ENCODE measurements at regions not wholly inside any gene's neighbourhood (a gene's known extent, or its start where the extent isn't known, plus 50 kb on each side); places are given as distances from the start of the nearest gene placed in this dataset.

DNA sequence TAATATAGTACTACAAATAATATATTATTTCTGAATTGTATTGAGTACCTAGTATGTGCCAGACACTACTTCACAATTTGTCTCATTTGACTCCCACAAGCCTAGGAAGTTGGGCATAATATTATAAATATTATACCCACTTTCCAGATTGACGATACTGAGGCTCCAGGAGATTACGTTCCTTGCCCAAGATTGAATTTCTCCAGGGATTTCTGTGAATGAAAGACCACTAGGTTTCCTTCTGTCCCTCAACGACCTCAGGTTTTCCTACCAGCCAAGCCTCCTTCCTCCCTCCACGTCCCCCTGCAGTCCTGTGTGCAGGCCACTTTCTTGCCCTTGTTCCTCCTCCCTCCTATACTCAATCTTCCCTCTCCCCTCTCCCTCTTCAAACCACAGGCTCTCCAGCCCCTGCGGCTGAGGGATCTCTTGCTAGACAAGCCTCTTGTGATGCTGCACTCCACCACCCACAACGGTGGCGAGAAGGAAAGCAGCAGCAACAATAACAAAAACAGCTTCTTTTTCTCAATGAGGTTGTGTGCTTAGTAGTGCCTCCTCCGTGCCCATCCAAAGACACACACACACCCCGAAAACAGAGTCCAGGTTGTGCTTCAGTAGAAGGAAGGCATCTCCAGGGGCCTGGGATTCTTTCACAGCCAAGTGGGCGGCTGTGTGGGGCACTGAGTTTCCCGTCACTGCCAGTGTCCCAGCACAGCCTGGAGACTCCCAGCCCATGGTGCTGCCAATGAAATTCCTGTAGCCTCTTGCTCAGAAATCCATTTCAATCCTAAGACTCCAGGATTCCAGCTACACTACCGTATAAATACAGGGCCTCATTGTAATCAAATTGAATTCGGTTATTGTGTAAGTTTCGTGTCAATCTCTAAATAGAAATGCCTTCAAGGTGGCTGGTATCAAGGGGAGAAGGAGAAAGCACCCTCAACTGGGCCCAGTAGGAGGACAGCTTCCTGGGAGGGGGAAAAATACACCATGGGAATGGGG, 94.4 kb downstream of the NCR2 start:
- no peak for DNase-seq

DNA sequence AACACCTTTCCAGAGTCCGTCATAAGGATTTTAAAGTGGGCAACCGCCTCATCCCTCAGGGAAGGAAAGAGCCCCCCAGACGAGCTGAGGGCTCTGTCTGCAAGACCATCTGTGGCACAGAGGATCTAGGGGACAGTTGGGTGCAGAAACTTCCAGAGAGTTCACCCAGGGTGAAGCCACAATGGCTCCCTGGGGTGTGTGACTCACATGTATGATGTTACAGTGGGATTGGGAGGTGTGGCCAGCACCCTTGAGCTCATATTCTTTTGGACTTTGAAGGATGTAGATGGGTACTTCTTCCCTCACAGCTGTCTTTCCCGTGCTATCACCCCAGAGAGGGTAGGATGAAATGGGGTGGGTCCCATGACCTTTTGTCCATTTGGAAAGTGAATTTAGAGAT, 95.5 kb downstream of the NCR2 start:
- DNase-seq = peak; percentile 80

DNA sequence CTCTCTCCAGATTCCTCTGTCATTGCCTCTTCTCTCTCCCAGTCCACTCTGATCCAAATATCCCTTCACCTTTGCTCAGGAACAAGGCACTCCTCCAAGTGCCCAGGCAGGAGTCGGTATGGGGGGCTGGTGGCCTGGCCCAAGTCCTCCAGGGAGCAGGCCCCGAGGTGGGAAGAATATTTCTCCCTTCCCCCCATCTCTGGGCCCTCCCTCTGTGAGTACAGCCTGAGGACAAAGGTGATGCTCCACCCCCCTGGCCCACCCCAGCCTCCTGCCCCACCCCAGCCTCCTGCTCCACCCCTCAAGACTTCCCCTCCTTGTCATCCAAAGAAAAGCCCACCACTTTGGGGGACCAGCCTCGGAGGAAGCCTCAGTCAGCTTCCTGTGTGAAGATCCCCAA, 96.9 kb downstream of the NCR2 start:
- DNase-seq = no peak

DNA sequence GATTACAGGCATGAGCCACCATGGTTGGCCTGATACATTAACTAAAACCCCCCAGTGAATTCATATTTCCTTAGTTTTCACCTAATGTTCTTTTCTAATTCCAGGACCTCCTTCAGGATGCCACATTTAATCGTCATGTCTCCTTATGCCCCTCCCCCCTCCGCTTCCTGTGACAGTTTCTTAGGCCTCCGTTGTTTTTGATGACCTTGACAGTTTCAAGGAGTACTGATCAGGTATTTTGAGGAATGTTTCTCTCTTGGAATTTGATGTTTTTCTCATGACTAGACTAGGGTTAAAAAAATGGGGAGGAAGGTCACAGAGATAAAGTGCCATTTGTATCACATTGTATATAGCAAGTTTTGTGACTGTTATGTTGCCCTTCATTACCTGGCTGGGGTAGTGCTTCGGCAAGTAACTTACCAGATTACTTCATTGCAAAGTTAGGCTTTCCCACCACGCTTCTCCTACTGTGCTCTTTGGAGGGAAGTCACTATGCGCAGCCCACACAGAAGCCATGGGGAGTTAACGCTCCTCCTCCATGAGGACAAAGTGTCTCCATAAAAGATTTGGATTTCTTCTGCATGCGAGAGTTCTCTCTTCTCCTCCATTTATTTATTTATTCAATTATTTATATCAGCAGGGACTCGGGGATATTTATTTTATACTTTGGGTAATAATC, 99.5 kb downstream of the NCR2 start:
- no peak for DNase-seq

DNA sequence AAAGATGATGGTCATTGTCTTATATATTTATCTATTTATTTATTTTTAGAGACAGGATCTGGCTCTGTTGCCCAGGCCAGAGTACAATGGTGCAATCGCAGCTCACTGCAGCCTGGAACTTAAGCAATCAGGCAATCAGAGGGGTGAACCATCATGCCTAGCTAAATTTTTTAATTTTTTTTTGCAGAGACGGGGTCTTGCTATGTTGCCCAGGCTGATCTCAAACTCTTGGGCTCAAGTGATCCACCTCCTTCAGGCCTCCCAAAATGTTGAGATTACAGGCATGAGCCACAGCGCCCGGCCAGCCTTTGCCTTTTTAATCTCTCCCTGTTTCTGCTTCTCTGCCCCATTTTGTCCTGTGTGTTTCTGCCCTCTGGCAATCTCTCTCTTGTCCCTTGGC, 102.2 kb downstream of the NCR2 start:
- no peak for DNase-seq

DNA sequence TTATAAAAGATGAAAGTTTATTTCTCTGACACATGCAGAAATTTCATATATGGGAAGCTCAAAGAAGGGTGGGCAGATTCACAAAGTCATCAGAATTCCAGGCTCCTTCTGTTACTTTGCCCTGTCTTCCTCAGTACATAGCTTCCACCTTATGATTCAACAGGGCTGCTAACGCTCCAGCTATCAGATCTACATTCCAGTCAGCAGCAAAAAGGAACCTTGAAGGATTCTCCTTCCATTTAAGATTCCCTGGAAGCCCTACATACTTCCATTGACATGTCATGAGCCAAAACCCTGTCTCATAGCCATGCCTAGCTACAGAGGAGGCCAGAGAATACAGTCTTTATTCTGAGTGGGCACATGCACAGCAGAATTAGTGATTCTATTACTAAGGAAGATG, 103.3 kb downstream of the NCR2 start:
- no peak for DNase-seq

DNA sequence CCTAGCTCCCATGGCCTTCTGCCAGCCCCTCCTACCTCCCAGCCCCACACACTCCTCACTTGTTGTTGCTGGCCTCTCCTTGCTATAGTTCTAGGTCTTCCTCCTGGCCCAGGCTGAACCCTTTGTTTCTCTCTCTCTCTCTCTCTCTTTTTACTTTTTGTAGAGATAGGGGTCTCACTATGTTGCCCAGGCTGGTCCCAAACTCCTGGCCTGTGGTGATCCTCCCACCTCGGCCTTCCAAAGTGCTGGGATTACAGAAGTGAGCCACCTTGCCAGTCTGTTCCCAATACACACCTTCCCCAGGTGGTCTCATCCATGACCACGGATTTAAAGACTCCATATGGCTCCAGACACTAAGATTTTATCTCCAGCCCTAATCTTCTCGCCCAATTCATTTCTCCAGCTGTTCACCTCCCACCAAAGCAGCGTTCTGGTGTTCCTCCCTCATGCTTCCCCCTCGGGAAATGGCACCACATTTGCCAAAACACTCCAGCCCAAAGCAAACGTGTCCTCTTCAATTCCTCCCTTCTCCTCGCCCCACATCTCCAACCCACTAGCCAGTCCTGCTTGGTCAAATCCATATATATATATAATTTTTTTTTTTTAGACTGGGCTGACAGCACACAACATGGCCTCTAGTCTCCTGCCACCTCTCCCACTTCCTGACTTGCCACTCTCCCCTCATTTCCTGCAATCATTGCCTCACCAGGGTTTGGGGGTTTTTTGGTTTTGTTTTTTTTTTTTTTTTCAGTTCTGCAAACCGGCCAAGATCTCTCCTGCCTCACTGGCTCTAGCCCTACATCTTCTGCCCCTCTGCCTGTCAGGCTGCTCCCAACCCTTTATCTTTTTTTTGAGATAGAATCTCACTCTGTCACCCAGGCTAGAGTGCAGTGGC, 104.4 kb downstream of the NCR2 start:
- peak; percentile 87 for DNase-seq

DNA sequence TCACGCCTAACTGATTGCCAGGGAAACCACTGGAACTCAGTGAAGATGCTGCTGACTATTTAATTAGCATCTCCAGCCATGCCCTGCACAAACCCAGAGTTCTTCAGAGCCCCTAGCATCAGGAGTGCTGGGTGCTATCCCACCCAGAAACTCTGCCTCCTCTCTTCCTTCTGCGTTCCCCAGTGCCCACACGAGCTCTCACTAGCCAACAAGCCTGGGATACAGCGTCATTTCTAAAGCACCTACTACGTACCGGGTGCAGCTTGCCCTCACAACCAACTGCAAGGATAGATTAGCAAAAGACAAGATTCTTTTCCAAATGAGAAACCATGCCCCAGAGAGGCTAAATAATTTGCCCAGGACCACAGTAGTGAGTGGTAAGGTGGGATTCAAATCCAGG, 105.2 kb upstream of the FOXP4 start:
- no peak for DNase-seq

DNA sequence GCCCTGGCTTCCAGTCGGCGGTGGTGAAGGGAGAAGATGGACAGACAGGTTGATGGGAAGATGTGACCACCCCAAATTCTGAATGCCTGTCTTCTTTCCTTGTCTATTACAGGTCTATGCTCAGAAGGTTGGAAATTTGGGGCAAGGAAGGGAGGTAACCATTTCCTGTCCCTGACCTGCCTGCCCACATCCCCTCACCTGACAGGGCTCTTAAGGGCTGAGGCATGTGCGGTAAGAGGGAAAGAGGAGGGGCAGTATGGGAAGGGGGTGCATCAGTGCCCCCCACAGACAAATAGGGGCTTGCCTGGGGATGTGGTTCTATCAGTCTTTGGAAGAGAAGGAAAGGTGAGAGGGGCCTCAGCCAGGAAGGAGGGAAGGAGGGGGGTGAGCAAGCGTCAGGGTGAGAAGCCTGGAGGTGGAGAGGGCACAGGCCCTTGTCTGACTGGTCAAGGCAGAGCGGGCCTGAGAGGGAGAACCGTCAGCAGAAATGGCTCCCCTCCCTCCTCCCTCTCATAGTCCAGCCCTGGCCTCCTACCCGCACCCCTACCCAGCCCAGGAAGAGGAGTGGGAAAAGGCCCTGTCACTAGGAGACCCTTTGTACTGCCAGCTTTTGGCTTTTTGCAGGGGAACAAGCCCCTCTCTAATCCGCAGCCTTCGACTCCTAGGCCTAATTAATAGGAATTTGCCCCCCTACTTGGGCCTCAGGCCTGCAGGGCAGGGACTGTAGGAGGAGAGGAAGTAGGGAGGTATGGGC, 104.4 kb upstream of the FOXP4 start:
- DNase-seq = no peak

DNA sequence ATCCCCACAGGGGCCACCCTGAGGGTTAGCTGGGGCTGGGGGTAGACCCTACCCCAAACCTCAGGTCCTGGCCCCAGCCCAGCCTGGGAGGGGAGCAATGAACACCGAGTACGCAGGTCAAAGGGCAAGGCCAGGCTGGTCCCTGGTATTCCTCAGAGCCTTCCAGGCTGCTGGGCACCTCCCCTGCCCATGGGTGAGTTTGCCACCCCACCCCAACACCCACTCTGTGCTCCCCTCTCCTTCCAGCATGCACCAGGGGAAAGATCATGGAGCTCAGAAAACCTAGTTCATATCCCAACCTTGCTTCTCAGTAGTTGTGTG, 103.9 kb upstream of the FOXP4 start:
- no peak for DNase-seq

DNA sequence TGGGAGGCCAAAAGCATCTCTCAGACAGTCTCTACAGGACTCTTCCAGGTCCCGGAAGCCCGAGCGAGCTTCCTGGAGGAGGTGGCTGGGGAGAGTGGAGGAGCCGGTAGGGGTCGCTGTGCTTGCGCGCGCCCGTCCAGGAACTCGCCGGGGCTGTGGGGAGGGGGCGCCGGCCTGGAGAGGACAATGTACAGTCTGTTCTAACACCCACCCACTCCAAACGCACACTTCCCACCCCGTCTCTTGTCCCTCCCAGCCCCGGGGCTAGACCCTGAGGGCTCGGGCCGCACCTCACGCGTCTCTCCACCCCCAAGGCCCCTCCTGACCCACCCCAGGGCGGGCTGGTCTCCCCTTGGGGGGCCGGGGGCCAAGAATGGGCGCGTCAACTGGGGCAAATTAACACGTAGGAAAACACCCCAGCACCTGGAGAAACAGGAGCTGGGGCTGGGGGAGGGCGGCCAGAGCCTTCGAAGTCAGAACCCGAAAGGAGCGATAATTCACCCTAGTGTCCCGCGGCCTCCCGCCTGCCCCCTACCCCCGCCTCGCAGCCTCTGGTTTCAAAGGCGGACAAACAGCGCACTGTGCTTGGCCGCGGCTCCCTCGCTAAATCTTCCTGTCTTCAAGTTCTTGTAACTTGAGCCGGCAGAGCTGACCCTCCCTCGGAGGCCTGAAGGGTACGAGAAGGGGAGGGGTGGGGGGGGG, 103.2 kb upstream of the FOXP4 start:
- no peak for DNase-seq

DNA sequence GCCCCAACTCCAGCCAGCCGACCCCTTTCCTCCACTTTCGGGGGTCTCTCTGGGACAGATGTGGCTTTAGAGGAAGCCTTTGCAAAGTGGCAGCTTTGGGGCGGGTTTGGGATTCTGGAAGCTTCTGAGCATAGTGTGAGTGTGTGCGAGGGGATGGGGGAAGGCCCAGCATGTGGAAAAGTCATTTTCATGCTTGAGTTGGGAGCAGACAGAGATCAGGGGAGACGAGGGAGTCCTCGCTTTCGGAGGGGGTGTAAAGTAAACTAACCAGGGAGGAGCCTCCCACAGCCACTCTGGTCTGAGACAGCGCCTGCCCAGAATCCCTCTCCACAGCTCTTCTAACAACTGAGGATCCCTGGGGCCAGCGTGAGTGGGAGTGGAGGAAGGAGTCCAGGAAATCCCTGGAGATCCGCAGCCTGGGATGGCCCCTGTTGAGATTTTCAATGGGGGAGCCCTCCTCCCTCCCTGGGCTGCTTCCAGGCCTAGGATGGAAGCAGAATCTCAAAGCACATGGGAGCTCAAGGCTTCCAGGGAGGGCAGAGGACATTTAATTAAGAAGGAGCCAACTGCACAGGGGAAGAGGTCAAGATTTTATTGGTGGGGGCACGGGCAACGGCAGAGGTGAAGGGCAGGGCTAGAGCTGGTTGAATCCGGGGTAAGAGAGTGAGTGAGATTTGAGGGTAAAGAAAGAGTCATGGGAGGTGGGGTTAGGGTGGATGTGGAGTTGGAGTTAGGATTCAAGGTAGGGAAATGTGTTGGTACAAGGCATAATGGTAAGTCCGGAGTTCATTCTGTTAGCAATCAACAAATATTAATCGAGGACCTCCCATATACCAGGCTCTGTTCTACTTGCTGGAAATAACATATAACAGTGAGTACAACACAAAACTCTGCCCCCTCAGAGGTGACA, 102.3 kb upstream of the FOXP4 start:
- no peak for DNase-seq

DNA sequence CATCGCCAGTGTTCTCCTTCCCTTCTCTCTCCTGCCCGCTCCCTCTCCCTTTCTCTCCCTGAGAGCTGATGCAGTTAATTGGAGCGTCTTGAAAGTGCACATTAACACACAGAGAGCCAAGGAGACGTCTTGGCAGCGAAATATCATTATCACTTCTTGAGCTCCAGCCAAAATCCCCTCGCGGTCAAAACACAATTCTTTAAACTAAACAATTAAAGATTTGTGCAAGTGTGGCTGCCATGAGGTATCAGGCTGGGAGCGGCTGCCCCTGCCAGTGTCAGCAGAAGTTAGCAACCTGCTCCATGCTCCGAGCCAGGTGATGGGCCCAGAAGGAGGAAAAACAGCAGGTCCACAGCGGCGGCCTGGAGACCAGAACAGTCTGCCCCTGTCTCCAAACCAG, 100.9 kb upstream of the FOXP4 start:
- no peak for DNase-seq

DNA sequence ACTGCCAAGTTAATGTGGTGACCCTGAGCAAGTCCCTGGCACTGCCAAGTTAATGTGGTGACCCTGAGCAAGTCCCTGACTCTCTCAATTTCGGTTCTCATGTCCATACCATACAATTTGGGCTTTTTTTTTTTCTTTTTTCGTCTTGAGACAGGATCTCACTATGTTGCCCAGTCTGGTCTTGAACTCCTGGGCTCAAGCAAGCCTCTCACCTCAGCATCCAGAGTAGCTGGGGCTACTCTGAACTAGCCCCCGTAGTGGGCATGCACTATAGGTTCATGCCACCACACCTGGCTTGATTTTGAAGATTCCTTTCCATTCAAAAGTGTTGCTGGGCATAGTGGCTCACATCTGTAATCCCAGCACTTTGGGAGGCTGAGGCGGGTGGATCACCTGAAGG, 100.0 kb upstream of the FOXP4 start:
- no peak for DNase-seq

DNA sequence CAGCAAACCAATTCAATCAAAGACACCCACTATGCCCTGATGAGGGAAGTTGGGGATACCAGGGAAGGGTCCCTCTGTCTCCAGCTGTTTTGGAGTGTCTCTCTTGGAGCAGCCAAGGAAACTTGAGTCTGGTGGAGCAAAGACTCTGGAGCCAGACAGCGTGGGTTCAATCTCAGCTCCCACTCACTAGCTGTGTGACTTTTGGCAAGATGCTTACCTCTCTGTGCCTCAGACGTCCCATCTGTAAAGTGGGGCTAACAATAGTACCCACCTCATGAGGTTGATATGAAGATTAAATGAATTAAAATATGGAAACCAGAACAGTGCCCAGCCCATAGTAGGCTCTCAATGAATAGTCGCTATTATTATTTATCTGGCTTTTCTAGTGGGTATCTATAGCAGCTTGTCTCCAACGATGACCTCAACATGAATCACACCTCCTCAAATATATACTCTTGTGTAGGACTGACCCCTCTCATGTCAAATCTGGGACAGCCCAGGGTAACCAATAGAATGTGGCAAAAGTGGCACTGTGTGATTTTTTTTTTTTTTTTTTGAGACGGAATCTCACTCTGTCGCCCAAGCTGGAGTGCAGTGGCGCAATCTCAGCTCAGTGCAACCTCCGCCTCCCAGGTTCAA, 99.2 kb upstream of the FOXP4 start:
- DNase-seq = no peak

DNA sequence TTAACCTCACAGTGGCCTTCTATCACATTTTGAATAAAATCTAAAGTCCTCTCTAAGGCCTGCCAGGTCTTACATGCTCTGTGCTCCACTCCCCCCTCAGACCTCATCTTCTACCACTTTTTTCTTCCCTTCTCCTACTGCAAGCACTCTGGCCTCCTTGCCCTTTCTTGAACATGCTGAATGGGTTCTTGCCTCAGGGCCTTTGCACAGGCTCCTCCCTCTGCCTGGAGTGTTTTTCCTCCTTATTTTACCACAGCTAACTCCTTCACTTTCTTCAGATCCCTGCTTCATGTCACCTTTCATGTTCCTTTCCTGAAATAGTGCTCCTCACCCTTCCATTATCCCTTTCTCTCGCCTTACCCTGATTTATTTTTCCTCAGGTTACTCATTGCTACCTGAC, 97.9 kb upstream of the FOXP4 start:
- DNase-seq = no peak

DNA sequence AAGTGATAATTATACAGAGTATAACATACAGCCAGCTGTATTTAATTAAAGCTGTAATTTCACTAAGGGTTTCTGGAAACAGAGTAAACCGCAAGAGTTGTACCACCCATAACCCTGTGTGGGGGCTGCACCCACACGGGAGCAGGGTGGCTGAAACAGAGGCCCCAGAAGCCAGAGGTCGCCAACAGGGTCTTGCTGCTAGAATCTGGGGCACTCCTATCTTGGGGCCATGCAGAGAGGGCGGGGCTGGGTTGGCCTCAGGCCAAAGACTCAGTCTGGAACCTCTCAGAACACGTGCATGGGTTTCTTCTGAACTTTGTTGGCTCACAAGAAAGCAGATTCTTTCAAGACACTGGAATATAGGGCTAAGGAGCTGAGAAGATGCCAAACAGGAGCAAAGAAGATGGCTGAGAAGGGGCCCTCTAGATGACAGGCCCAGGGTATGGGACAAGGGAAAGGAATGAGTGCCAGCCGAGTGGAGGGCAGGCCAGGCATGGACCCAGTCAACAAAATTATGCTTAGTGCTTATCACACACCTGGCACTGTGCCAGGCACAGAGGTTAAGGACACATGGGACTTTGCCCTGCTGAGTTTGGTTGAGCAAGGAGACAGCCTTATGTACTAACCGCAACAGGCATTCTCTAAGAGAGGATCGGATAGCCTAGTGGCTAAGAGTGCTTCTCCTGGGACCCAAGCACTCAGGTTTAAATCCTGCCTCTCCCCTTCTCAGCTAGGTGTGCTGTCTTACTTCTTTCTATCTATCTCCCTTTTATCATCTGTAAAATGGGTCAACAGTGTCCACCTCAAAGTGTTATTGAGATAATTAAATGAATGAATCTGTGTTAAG, 96.6 kb upstream of the FOXP4 start:
- peak; percentile 26 for DNase-seq

DNA sequence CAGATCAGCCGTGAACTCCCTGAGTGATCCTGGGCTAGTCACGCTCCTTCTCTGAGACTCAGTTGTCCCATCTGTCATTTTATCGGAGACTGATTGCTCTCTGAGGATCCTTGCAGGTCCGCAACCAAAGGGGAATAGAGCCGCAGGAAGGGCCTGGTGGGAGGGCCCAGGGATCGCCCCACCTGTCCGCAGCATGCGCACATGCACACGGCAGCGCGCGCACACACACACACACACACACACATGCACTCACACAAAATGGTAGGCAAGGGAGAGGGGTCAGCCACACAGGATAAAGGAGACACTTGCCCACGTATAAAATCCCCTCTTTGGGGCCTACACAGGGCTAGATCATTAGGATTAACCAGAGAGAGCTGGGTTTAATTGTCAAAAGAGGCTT, 95.6 kb upstream of the FOXP4 start:
- DNase-seq = no peak

DNA sequence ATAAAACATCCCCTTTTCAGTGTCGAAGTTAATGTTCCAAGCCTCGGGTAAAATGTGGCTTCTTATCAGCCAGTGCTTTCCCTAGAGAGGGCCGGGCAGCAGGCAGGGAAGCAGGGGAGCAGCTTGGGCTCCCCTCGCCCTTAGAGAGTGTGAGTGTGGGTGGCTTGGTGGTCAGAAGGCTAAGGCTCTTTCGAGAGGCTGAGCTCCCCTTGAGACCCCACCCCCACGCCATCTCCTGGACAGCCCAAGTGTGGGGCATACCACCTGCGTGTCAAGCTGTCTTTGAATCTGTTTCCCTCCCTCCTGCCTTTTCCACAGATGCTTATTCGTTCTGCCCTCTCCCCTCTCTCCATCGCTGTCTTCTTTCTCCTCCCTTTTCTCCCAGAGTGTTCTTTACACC, 95.1 kb upstream of the FOXP4 start:
- no peak for DNase-seq
